HFFc6 (cell line): ENCODE measurements at regions not wholly inside any gene's neighbourhood (a gene's known extent, or its start where the extent isn't known, plus 50 kb on each side); places are given as distances from the start of the nearest gene placed in this dataset.

Experiments
- DNase-seq: peaks from one replicate; pipeline ENCODE4 v3.0.0-alpha.2; 2018
- H3K27ac Mint-ChIP-seq: 2 replicates; pipeline ENCODE4 v1.8.0; 2020; ENCODE audit warnings: mild to moderate bottlenecking, mixed read lengths
- H3K27me3 Mint-ChIP-seq: 2 replicates; pipeline ENCODE4 v1.8.0; 2021; ENCODE audit warnings: mild to moderate bottlenecking, moderate library complexity, mixed read lengths; ENCODE audit not compliant: insufficient read depth
- H3K36me3 Mint-ChIP-seq: 2 replicates; pipeline ENCODE4 v1.8.0; 2021; ENCODE audit warnings: low read depth, mixed read lengths
- H3K4me1 Mint-ChIP-seq: 2 replicates; pipeline ENCODE4 v1.8.0; 2020; ENCODE audit warnings: low read depth, mixed read lengths
- H3K4me3 Mint-ChIP-seq: 2 replicates; pipeline ENCODE4 v1.8.0; 2020; ENCODE audit warnings: mild to moderate bottlenecking, moderate library complexity, mixed read lengths
- H3K9me3 Mint-ChIP-seq: 2 replicates; pipeline ENCODE4 v1.8.0; 2020; ENCODE audit warnings: mild to moderate bottlenecking, mixed read lengths
- TF ChIP-seq, protein P1 (sequence below): fragments of 200-600 bp; sonication (generic); IDR thresholded peaks from 2 replicates; pipeline ENCODE4 v1.5.0; 2021; ENCODE audit warnings: antibody characterized with exemption, mild to moderate bottlenecking

DNA sequence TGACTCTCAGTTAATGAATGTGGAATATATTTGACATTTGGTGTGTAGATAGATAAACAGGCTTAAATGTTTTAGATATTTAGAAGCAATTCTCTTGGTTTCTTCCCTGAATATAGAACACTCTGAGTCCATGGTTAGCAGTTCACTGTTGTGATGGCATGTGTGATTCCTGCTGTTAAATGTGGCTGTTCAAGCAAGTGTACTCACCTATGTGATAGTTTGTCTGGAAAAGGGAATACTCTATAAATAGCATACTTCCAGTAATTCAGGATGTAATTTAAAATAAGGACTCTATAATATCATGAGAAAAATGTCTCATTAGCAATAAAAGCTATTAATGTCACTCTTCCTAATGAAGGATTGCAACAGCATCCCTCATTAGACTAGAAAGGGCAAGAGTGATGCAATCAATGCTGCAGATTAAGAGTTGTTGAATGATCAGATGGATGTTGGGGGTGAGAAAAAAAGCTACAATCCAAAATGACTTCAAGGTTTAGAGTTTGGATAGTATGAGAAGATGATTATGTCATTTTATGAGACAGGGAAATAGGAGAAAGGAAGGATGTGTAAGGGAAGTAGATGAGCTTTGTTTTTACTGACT, 201.8 kb upstream of the WDFY3 start:
- peaks cover 7% of the 10 kb centered on the region; the same call in 1 of the 2 replicates for H3K9me3 Mint-ChIP-seq
- no peak overlapping the region for H3K27ac Mint-ChIP-seq
- H3K4me1 Mint-ChIP-seq: no peaks in the 10 kb centered on the region
- no peak for DNase-seq
- no peaks in the 10 kb centered on the region for H3K36me3 Mint-ChIP-seq
- H3K27me3 Mint-ChIP-seq: peaks cover 2% of the 10 kb centered on the region; the same call in 1 of the 2 replicates
- TF ChIP-seq, protein P1, sequence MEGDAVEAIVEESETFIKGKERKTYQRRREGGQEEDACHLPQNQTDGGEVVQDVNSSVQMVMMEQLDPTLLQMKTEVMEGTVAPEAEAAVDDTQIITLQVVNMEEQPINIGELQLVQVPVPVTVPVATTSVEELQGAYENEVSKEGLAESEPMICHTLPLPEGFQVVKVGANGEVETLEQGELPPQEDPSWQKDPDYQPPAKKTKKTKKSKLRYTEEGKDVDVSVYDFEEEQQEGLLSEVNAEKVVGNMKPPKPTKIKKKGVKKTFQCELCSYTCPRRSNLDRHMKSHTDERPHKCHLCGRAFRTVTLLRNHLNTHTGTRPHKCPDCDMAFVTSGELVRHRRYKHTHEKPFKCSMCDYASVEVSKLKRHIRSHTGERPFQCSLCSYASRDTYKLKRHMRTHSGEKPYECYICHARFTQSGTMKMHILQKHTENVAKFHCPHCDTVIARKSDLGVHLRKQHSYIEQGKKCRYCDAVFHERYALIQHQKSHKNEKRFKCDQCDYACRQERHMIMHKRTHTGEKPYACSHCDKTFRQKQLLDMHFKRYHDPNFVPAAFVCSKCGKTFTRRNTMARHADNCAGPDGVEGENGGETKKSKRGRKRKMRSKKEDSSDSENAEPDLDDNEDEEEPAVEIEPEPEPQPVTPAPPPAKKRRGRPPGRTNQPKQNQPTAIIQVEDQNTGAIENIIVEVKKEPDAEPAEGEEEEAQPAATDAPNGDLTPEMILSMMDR: no peak
- no peak overlapping the region for H3K4me3 Mint-ChIP-seq

- Mint-ChIP-seq H3K9me3 (peaks cover 6% of the 10 kb centered on the region; the same call in 1 of the 2 replicates), H3K4me1 (no peaks in the 10 kb centered on the region), H3K36me3 (no peaks in the 10 kb centered on the region), H3K27ac (no peak overlapping the region), H3K4me3 (no peak overlapping the region), H3K27me3 (no peaks in the 10 kb centered on the region)
- DNase-seq: no peak
- TF ChIP-seq, protein P1: no peak
These were observed 203.8 kb upstream of the WDFY3 start for GRCh38 chr4:85170241-85170640.

GRCh38 chr4:85175190-85175589, 208.7 kb upstream of the WDFY3 start:
- TF ChIP-seq, protein P1: no peak
- Mint-ChIP-seq H3K27me3 (no peaks in the 10 kb centered on the region), H3K4me3 (no peak overlapping the region), H3K27ac (no peak overlapping the region), H3K9me3 (no peaks in the 10 kb centered on the region), H3K4me1 (no peaks in the 10 kb centered on the region), H3K36me3 (no peaks in the 10 kb centered on the region)
- no peak for DNase-seq

DNA sequence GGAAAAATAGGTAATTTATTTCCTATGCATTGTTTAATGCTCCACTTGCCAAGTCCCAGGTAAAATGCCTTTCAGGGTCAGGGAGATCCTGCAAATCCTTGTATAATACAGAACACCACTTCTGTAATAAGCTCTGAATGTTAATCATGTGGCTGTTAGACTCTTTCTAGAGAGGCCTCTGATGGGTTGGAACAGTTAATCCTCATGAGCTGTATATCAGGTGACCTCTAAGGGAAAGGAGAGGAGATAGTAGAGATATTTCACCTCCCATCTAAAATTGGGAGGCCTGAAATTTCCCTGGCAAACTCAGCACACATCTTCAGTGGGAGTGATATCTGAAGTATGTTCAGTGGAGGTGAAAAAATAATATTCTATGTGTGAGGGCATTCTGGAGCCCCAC, 210.6 kb upstream of the WDFY3 start:
- no peak for DNase-seq
- H3K4me1 Mint-ChIP-seq: no peaks in the 10 kb centered on the region
- TF ChIP-seq, protein P1: no peak
- no peak overlapping the region for H3K27ac Mint-ChIP-seq
- no peaks in the 10 kb centered on the region for H3K27me3 Mint-ChIP-seq
- no peaks in the 10 kb centered on the region for H3K36me3 Mint-ChIP-seq
- H3K9me3 Mint-ChIP-seq: no peaks in the 10 kb centered on the region
- H3K4me3 Mint-ChIP-seq: no peak overlapping the region

DNA sequence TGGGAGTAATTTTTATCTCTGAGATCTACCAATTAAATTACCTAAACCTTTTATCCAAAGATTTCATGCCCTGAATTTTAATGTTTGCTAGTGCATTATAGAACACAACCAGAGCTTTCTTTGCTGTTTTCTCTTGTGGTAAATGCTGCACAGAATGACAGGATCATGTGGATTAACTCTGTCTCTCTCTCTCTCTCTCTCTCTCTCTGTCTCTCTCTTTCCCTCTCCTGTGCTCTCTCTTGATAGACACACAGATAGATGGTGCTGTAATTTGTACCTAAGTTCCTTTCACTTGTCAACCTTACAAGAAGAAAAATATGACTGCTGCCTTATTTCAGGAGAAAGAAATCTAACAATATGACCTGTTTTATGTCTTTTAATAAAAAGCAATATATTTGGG, 211.2 kb upstream of the WDFY3 start:
- DNase-seq: no peak
- Mint-ChIP-seq H3K27me3 (no peaks in the 10 kb centered on the region), H3K4me3 (no peak overlapping the region), H3K36me3 (no peaks in the 10 kb centered on the region), H3K27ac (no peak overlapping the region), H3K4me1 (no peaks in the 10 kb centered on the region), H3K9me3 (no peaks in the 10 kb centered on the region)
- TF ChIP-seq, protein P1: no peak

- no peak overlapping the region for H3K27ac Mint-ChIP-seq
These were observed 214.0 kb upstream of the WDFY3 start for GRCh38 chr4:85180533-85180932.

More at GRCh38 chr4:85180533-85180932, 214.0 kb upstream of the WDFY3 start:
- H3K36me3 Mint-ChIP-seq: no peaks in the 10 kb centered on the region
- DNase-seq: no peak
- H3K4me1 Mint-ChIP-seq: no peaks in the 10 kb centered on the region
- no peaks in the 10 kb centered on the region for H3K9me3 Mint-ChIP-seq
- TF ChIP-seq, protein P1: no peak
- no peaks in the 10 kb centered on the region for H3K27me3 Mint-ChIP-seq
- no peak overlapping the region for H3K4me3 Mint-ChIP-seq
